ENCODE measurements at regions not wholly inside any gene's neighbourhood (a gene's known extent, or its start where the extent isn't known, plus 50 kb on each side); places are given as distances from the start of the nearest gene placed in this dataset.
A peak's percentile ranks its signal among the peaks of the same experiment; 100 is the strongest.

GRCh38 chr6:1482381-1483166, 93.2 kb downstream of the FOXF2 start:
- peak; percentile 79 for DNase-seq (ENCODE audit: low read depth)

GRCh38 chr6:1485678-1486077, 96.3 kb downstream of the FOXF2 start:
- DNase-seq (ENCODE audit: low read depth) = peak; percentile 95

- DNase-seq (ENCODE audit: low read depth) = no peak
Measured at GRCh38 chr6:1486387-1486786, 97.0 kb downstream of the FOXF2 start.

- no peak for DNase-seq (ENCODE audit: low read depth)
Measured at GRCh38 chr6:1487239-1487638, 97.9 kb downstream of the FOXF2 start.

GRCh38 chr6:1491025-1491424, 101.6 kb downstream of the FOXF2 start:
- DNase-seq (ENCODE audit: low read depth) = no peak

- no peak for DNase-seq (ENCODE audit: low read depth)
Measured at GRCh38 chr6:1491591-1492319, 102.4 kb downstream of the FOXF2 start.

GRCh38 chr6:1494671-1495070, 105.3 kb downstream of the FOXF2 start:
- no peak for DNase-seq (ENCODE audit: low read depth)

GRCh38 chr6:1495344-1495743, 106.0 kb downstream of the FOXF2 start:
- DNase-seq (ENCODE audit: low read depth) = no peak

GRCh38 chr6:1496092-1496491, 106.7 kb downstream of the FOXF2 start:
- DNase-seq (ENCODE audit: low read depth) = no peak

- DNase-seq (ENCODE audit: low read depth) = no peak
Measured at GRCh38 chr6:1496836-1497760, 107.7 kb downstream of the FOXF2 start.

- DNase-seq (ENCODE audit: low read depth) = no peak
Measured at GRCh38 chr6:1497761-1498105, 108.4 kb downstream of the FOXF2 start.

- DNase-seq (ENCODE audit: low read depth) = peak; percentile 39
Measured at GRCh38 chr6:1498491-1499113, 109.2 kb downstream of the FOXF2 start.

- no peak for DNase-seq (ENCODE audit: low read depth)
Measured at GRCh38 chr6:1499777-1500176, 109.9 kb upstream of the FOXC1 start.

- no peak for DNase-seq (ENCODE audit: low read depth)
Measured at GRCh38 chr6:1500913-1501312, 108.8 kb upstream of the FOXC1 start.

GRCh38 chr6:1502041-1502440, 107.7 kb upstream of the FOXC1 start:
- no peak for DNase-seq (ENCODE audit: low read depth)

GRCh38 chr6:1503811-1504210, 105.9 kb upstream of the FOXC1 start:
- DNase-seq (ENCODE audit: low read depth) = no peak

GRCh38 chr6:1504465-1504864, 105.2 kb upstream of the FOXC1 start:
- no peak for DNase-seq (ENCODE audit: low read depth)

GRCh38 chr6:1507251-1507650, 102.5 kb upstream of the FOXC1 start:
- no peak for DNase-seq (ENCODE audit: low read depth)

- peak; percentile 27 for DNase-seq (ENCODE audit: low read depth)
Measured at GRCh38 chr6:1509241-1509640, 100.5 kb upstream of the FOXC1 start.

GRCh38 chr6:1510239-1510638, 99.5 kb upstream of the FOXC1 start:
- DNase-seq (ENCODE audit: low read depth) = no peak

- DNase-seq (ENCODE audit: low read depth) = no peak
Measured at GRCh38 chr6:1513215-1513780, 96.4 kb upstream of the FOXC1 start.

GRCh38 chr6:1514078-1514477, 95.6 kb upstream of the FOXC1 start:
- no peak for DNase-seq (ENCODE audit: low read depth)

Measured in M059J (cell line).